Immature natural killer cell (primary cell): ENCODE measurements at regions not wholly inside any gene's neighbourhood (a gene's known extent, or its start where the extent isn't known, plus 50 kb on each side); places are given as distances from the start of the nearest gene placed in this dataset.

ENCODE experiments used
- DNase-seq, 3 donors: peaks; one replicate each; pipeline ENCODE4 v3.0.0; 2022; ENCODE audit warnings: mixed read lengths in 1 of 3
- H3K27ac Mint-ChIP-seq, 6 donors: one replicate each; pipeline ENCODE4 v1.8.0; 2020; ENCODE audit warnings: mixed read lengths in 6 of 6, mild to moderate bottlenecking in 5 of 6, inconsistent platforms in 4 of 6, moderate library complexity in 3 of 6
- H3K27me3 Mint-ChIP-seq, 3 donors: one replicate each; pipeline ENCODE4 v1.8.0; 2020 to 2021; ENCODE audit warnings: low read depth in 3 of 3, mild to moderate bottlenecking in 3 of 3, mixed read lengths in 3 of 3, moderate library complexity in 3 of 3, inconsistent platforms in 1 of 3
- H3K36me3 Mint-ChIP-seq, 3 donors: one replicate each; pipeline ENCODE4 v1.8.0; 2020; ENCODE audit warnings: mixed read lengths in 3 of 3, inconsistent platforms in 2 of 3, mild to moderate bottlenecking in 2 of 3
- H3K4me1 Mint-ChIP-seq, 2 donors: one replicate each; pipeline ENCODE4 v1.8.0; 2020; ENCODE audit warnings: inconsistent platforms in 2 of 2, mild to moderate bottlenecking in 2 of 2, mixed read lengths in 2 of 2, moderate library complexity in 1 of 2
- H3K4me3 Mint-ChIP-seq, 5 donors: one replicate each; pipeline ENCODE4 v1.8.0; 2020; ENCODE audit warnings: mild to moderate bottlenecking in 5 of 5, mixed read lengths in 5 of 5, inconsistent platforms in 3 of 5, moderate library complexity in 3 of 5
- H3K9me3 Mint-ChIP-seq, 6 donors: one replicate each; pipeline ENCODE4 v1.8.0; 2020; ENCODE audit warnings: mild to moderate bottlenecking in 6 of 6, mixed read lengths in 6 of 6, inconsistent platforms in 4 of 6, moderate library complexity in 3 of 6

DNA sequence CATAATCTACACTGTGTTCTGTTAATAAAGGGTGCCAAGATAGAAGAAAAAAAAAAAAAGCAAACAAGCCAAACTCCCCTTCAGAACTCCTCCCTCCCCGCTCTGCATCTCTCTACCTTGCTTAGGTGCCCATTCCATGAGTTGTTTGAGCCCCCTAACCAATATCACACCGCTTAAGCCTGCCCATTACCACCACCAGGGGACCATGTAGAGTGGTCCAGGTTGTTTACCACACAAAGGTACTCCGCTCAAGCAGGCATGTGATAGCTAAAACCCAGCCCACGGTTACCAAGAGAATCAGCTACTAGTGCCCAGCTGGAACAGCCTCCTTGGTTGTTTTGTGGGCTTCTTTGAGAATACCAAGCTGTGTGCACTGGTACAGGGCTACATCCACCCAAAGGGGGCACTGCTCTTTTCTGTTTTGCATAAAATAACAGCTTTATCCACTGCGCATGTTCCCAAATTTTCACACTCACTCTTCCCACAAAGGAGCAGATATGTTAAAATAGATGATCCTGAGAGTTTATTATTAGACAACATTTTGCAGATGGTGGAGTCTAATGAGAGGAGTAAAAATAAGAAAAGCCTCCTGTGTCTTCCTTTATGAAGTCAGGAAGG is 304.1 kb downstream of the DEPDC1B start:
- H3K27ac Mint-ChIP-seq, result no peak overlapping the region
- DNase-seq, result no peak

DNA sequence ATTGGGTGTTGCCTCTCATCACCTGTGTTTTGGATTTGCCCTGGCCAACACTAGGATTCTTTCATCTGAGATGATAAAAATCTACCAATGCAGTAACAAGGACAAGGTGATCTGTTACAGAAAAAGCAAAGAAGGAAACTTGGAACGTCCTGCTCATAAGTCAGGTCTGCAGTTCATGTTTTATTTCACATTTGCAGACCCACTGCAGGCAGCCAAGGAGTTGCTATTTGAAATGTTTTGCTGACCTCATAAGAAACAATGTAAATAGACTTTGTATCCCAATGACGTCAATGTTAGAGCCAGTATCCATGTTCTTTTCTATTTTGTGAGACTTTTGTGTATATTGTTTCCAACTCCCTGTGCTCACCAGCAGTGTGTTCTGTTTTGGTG is 312.9 kb downstream of the DEPDC1B start:
- H3K4me3 Mint-ChIP-seq, result no peak overlapping the region
- H3K27me3 Mint-ChIP-seq, result peaks cover 0 to 3% (median 2%) of the 10 kb centered on the region in 3 donors
- H3K36me3 Mint-ChIP-seq, result no peaks in the 10 kb centered on the region
- no peaks in the 10 kb centered on the region for H3K4me1 Mint-ChIP-seq
- no peak for DNase-seq
- no peak overlapping the region for H3K27ac Mint-ChIP-seq
- H3K9me3 Mint-ChIP-seq, result peaks cover 0 to 3% (median 0%) of the 10 kb centered on the region in 6 donors

More for the DNA sequence above, 304.1 kb downstream of the DEPDC1B start:
- Mint-ChIP-seq H3K4me1 (no peaks in the 10 kb centered on the region), H3K9me3 (peaks cover 0 to 6% (median under 1%) of the 10 kb centered on the region in 6 donors), H3K36me3 (no peaks in the 10 kb centered on the region), H3K4me3 (no peak overlapping the region), H3K27me3 (no peaks in the 10 kb centered on the region)

DNA sequence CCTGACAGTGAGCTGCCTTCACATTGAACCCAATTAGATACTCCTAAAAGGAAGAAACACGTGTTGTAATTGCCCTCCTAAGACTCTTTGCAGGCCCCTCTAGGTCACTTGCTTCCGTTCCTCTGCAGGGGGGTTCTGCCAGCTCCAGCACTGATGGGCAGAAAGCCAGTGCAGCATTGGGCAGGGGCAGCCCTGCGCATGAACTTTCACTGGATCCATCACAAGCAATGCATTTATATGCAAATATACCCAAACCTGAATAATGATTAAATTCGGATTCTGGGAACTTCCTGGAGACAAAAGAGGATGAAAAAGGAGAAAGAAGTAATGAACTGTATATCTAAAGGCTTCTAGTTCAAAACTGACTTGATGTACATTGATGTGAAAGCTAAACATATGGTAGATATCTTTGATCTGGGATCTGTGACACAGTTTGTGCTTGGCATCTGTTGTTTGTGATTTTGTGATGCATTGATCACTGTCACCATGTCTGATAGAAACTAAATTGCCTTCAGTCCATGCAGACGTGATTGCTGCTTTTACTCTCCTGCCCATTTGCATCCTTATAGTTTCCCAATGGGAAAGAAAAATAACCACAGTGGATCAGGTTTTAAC is 313.4 kb downstream of the DEPDC1B start:
- no peaks in the 10 kb centered on the region for H3K36me3 Mint-ChIP-seq
- H3K27me3 Mint-ChIP-seq, result peaks cover 0 to 3% (median 2%) of the 10 kb centered on the region in 3 donors
- no peak overlapping the region for H3K27ac Mint-ChIP-seq
- DNase-seq, result no peak
- no peak overlapping the region for H3K4me3 Mint-ChIP-seq
- H3K9me3 Mint-ChIP-seq, result peaks cover 0 to 3% (median 0%) of the 10 kb centered on the region in 6 donors
- no peaks in the 10 kb centered on the region for H3K4me1 Mint-ChIP-seq

DNA sequence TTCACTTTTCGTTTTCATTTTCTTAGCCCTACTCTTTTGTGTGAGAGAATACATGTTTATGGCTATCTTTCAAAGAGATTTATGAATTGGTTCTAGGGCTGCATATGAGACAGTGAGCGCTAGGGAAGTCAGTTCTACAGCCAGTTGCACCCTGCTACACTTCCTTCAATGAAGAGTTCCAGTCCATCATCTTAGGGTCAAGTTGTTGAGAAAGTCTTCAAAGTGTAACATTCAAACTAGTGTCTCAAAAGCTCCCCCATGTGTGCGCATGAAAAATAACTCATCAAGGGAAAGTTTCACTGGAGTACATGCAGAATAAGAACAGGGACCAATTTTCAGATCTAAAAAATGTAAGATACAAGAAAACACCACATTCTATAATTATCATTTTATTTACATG is 317.2 kb downstream of the DEPDC1B start:
- Mint-ChIP-seq H3K4me3 (no peak overlapping the region), H3K27me3 (peaks cover 0 to 3% (median 0%) of the 10 kb centered on the region in 3 donors), H3K27ac (no peak overlapping the region), H3K36me3 (no peaks in the 10 kb centered on the region), H3K9me3 (no peaks in the 10 kb centered on the region), H3K4me1 (no peaks in the 10 kb centered on the region)
- DNase-seq, result no peak

DNA sequence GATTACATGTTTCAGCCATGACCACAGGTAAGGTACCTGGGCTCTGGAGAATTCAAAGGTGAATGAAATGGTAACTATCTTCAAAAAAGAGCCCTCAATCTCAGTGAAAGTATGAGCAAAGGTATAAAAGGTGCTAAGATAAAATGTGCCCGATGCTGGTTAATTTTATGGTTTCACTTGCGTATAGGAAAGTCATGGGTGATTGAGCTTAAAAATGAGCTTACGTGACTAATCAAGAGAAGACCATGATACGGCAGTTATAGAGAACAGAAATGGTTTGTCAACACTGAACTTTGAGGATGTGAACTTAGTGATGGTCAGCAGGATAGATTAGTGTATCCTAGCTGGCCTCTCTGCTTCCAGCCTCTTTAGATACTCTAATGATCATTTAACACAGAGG is 320.1 kb downstream of the DEPDC1B start:
- Mint-ChIP-seq H3K36me3 (no peaks in the 10 kb centered on the region), H3K27me3 (peaks cover 0 to 3% (median 2%) of the 10 kb centered on the region in 3 donors), H3K9me3 (no peaks in the 10 kb centered on the region), H3K27ac (no peak overlapping the region), H3K4me1 (no peaks in the 10 kb centered on the region), H3K4me3 (no peak overlapping the region)
- no peak for DNase-seq

DNA sequence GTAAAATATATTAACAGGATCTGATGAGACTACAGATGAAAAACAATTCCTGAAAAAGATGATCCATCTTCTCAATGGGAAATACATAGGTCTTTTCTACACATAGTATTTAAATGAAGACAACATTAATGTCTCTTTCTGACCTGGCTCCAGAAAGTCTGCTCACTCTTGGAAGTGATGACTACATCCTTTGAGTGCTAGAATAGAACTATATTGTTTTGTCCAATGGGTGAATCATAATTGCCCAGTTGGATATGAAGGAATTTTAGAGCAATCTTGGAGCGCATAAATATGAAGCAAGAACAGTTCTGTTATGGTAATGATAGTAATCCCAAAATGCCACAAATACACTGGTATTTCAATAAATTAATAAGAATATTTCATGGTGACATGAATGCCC is 322.1 kb downstream of the DEPDC1B start:
- peaks cover 0 to 2% (median 0%) of the 10 kb centered on the region in 3 donors for H3K27me3 Mint-ChIP-seq
- H3K27ac Mint-ChIP-seq, result no peak overlapping the region
- no peak for DNase-seq

DNA sequence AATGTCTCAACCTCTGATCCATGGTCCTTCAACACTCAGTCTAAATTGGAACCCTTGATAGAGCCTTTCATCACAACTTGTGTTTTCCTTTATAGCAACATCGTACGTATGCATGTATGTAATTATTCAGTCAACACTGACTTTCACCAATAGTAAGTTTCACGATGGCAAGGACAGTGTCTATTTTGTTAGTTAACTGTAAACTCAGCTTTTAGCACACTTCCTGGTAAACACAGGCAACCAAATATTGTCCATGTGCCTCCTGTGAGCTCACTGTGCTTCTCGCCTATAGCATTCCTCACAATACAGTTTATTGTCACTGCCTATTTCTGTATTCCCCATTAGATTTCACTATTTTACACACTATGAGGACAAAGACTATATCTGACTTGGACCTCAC is 323.1 kb downstream of the DEPDC1B start:
- H3K27ac Mint-ChIP-seq, result no peak overlapping the region
- peaks cover 0 to 2% (median 0%) of the 10 kb centered on the region in 3 donors for H3K27me3 Mint-ChIP-seq
- no peaks in the 10 kb centered on the region for H3K4me1 Mint-ChIP-seq
- H3K36me3 Mint-ChIP-seq, result no peaks in the 10 kb centered on the region
- no peak overlapping the region for H3K4me3 Mint-ChIP-seq
- peaks cover 0 to 5% (median 0%) of the 10 kb centered on the region in 6 donors for H3K9me3 Mint-ChIP-seq
- no peak for DNase-seq

More for the DNA sequence above, 322.1 kb downstream of the DEPDC1B start:
- Mint-ChIP-seq H3K9me3 (peaks cover 0 to 2% (median 0%) of the 10 kb centered on the region in 6 donors), H3K36me3 (no peaks in the 10 kb centered on the region), H3K4me3 (no peak overlapping the region), H3K4me1 (no peaks in the 10 kb centered on the region)

DNA sequence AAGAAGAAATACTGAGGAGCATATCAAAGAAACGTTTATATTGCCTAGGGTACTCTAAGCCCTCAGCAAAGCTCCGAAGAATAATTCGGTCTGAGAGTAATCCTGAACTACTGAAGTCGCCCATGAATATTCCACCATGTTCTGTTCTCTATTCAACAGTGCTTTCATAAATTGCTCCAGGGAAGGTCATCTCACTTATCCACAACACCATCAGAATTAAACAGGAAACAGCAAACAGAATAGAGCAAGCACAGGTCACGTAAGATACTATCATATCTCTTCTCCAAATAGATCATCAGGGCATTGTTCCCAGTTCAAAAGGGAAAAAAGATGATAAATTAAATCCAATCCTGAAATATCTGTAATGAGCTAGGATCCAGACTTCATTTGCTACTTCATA is 325.6 kb downstream of the DEPDC1B start:
- Mint-ChIP-seq H3K4me1 (no peaks in the 10 kb centered on the region), H3K9me3 (peaks cover 0 to 6% (median 0%) of the 10 kb centered on the region in 6 donors), H3K27me3 (peaks cover 0 to 5% (median 0%) of the 10 kb centered on the region in 3 donors), H3K36me3 (no peaks in the 10 kb centered on the region), H3K27ac (no peak overlapping the region), H3K4me3 (no peak overlapping the region)
- no peak for DNase-seq

DNA sequence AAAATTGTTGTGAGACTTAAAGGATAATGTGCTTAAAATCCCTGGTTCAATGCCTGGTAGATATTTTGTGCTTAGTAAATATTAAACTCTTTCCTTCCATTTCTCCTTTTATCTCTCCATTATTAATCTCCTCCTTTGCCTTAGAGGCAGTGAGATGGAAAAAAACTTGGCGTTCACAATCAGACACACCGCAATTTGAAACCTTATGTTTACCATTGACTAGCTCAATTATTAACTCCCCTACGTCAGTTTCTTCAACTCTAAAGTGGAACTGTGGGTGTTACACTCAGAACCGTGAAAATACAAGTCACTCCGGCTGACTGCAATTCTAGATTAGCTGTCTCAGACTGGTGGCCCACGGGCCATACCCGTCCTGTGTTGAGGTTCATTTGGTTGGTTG is 327.2 kb downstream of the DEPDC1B start:
- no peak overlapping the region for H3K27ac Mint-ChIP-seq
- H3K4me3 Mint-ChIP-seq, result no peak overlapping the region
- H3K4me1 Mint-ChIP-seq, result no peaks in the 10 kb centered on the region
- H3K9me3 Mint-ChIP-seq, result peaks cover 0 to 6% (median 1%) of the 10 kb centered on the region in 6 donors
- H3K27me3 Mint-ChIP-seq, result peaks cover 0 to 5% (median 0%) of the 10 kb centered on the region in 3 donors
- no peak for DNase-seq
- no peaks in the 10 kb centered on the region for H3K36me3 Mint-ChIP-seq

DNA sequence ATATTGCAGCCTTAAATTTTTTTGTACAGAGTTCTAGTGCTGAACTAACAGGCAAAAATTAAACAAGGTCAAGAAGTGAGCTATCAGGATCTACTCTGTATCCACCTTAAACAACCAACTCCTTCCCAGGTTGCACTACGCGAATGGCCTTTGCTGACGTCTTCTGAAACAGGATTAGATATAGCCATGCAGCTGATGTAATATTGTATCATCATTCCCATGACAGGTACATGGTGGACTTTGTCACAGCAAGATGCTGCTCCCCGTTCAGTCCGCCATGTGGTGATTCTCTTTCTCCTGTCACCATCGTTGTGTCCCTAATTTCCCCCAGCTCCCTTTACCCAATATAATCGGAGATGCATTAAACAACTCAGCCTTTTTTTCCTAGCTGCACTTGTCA is 328.9 kb downstream of the DEPDC1B start:
- Mint-ChIP-seq H3K9me3 (peaks cover 0 to 6% (median 2%) of the 10 kb centered on the region in 6 donors), H3K4me3 (no peak overlapping the region), H3K4me1 (no peaks in the 10 kb centered on the region), H3K36me3 (no peaks in the 10 kb centered on the region), H3K27me3 (peaks cover 0 to 3% (median 2%) of the 10 kb centered on the region in 3 donors), H3K27ac (no peak overlapping the region)
- DNase-seq, result no peak

DNA sequence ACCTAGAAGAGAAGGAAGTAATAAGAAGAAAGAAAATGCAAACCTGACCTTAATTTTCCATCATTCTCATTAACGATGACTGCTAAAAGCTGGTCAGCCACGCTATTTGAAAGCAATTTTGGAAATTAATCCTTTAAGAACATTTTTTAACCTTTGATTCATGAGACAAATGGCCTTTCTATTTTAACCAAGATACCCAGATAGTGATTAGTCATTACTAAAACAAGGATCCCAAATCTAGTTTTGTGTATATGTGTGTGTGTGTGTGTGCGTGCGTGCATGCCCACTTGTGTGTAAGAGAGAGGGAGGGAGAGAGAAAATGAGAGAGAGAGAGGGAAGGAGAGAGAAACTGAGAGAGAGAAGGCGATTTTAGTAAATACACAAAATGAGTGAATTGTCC is 329.5 kb downstream of the DEPDC1B start:
- Mint-ChIP-seq H3K4me3 (no peak overlapping the region), H3K4me1 (no peaks in the 10 kb centered on the region), H3K36me3 (no peaks in the 10 kb centered on the region), H3K9me3 (peaks cover 0 to 6% (median 3%) of the 10 kb centered on the region in 6 donors), H3K27me3 (peaks cover 0 to 4% (median 2%) of the 10 kb centered on the region in 3 donors), H3K27ac (no peak overlapping the region)
- DNase-seq, result no peak

DNA sequence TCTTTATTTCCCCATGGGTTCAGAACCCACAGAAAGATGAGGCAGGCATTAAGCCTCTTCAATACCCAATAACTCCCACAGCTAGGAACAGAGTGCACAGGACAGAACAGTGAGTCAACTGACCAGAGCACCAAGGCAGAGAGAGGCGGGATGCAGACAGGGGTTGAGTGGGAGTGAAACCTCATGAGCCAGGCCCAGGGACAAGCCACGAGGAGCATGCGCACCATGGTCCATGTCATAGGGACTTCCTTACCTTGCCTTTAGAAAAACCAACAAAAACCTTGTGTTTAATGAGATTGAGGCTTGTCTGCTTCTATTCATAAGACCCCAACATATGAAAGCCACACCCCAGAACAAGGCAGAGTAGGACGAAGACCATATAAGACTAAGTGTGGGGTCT is 330.6 kb downstream of the DEPDC1B start:
- DNase-seq, result no peak
- H3K9me3 Mint-ChIP-seq, result peaks cover 0 to 6% (median 3%) of the 10 kb centered on the region in 6 donors
- H3K36me3 Mint-ChIP-seq, result no peaks in the 10 kb centered on the region
- no peaks in the 10 kb centered on the region for H3K4me1 Mint-ChIP-seq
- no peak overlapping the region for H3K27ac Mint-ChIP-seq
- peaks cover 2 to 4% (median 2%) of the 10 kb centered on the region in 3 donors for H3K27me3 Mint-ChIP-seq
- no peak overlapping the region for H3K4me3 Mint-ChIP-seq

DNA sequence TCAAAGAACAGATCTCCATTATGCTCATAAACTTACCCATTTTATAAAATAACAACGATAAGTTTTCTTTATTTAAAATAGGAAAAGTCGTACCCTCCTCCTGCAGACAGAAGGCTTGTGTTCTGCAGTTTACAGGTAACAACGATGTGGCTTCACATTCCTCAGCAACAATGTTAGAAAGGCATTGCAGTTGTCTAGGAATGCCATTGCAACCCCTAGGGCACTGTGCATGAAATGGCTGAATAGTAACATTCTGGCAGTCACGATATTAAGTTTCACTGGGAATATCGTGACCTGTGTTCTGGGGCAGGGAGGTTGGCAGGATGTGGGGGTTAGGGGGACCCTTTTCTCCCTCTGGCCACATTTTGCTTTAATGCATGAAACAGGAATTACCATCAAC is 331.9 kb downstream of the DEPDC1B start:
- no peaks in the 10 kb centered on the region for H3K36me3 Mint-ChIP-seq
- peaks cover 2 to 4% (median 2%) of the 10 kb centered on the region in 3 donors for H3K27me3 Mint-ChIP-seq
- H3K4me1 Mint-ChIP-seq, result no peaks in the 10 kb centered on the region
- no peak overlapping the region for H3K4me3 Mint-ChIP-seq
- no peak for DNase-seq
- peaks cover 0 to 12% (median 2%) of the 10 kb centered on the region in 6 donors for H3K9me3 Mint-ChIP-seq
- H3K27ac Mint-ChIP-seq, result no peak overlapping the region

DNA sequence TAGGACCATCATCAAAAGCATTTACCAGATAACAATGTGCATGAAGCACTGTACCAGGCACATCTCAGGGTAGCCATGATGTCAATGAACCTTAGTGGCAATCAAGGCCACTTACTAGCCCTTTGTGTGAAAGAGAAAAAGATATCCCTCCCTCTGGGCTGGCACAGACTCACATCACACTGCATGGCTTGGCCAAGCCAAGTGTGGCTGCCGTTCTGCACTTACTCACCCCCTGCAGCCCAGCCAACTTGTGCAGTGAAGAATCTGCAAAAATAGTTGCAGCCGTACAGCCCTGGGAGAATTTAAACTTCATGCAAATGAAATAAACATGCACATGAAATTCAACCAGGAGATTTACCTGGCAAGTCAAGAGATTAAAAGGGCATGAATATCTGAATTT is 333.5 kb downstream of the DEPDC1B start:
- peaks cover 0 to 7% (median 2%) of the 10 kb centered on the region in 6 donors for H3K9me3 Mint-ChIP-seq
- no peak overlapping the region for H3K4me3 Mint-ChIP-seq
- no peak for DNase-seq
- no peaks in the 10 kb centered on the region for H3K36me3 Mint-ChIP-seq
- H3K27me3 Mint-ChIP-seq, result peaks cover 2 to 4% (median 2%) of the 10 kb centered on the region in 3 donors
- H3K4me1 Mint-ChIP-seq, result no peaks in the 10 kb centered on the region
- H3K27ac Mint-ChIP-seq, result no peak overlapping the region
